Anterior cingulate cortex (tissue), 58 donors: ENCODE measurements at regions not wholly inside any gene's neighbourhood (a gene's known extent, or its start where the extent isn't known, plus 50 kb on each side); places are given as distances from the start of the nearest gene placed in this dataset.

Source experiments
- DNase-seq, 58 donors: peaks; one replicate each; lab custom pipeline; 2025; lab: John Stamatoyannopoulos, UW

DNA sequence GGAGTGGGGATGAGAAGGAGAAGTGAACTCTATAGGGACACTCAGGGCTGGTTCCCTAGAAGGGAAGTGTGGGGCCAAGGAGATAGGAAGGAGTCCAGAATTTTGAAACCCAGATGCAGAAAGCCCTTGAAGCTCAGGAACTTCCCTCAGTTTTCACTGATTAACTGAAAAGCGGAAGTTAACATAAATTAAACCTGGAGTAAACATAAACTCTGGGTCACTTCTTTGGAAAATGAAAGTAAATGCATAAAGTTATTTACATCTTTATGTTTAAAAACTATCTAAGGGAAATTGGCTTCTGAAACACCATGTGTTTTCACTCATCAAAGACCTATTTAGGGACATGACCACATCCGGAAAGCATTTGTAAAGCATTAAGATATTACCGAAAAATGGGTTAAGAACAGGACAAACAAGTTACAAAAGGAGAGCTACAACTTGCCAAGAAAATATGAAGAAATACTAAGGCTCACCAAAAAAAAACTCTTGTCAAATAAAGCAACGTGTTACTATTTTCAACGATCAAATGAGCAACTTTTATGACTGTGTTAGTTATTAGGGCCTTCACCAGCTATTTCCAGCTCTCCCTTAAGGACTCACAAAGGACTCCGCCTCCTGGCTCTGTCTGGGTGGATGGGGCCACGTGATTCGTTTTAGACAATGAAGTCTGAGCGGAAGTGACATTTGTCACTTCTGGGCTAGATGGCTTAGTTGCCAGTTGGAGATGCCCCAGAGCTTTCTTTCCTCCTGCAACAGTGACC is 439.1 kb upstream of the ZNF507 start:
- no peak for DNase-seq

DNA sequence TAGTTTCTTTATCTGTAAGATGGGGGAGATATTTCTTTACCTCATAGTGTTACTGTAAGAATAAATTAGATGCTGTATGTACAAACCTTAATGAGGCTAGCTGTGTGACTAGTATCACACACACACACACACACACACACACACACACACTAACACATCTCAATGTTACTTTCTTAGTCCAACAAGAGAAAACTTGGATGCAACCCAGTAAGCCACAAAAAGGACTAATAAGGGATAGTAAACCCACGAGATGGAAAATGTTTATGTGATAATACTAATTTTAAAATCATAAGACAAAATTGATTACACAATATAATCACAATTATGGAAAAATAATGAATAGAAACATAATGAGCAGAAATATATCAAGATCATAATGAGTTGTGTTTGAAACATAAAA is 437.7 kb upstream of the ZNF507 start:
- DNase-seq, result no peak

DNA sequence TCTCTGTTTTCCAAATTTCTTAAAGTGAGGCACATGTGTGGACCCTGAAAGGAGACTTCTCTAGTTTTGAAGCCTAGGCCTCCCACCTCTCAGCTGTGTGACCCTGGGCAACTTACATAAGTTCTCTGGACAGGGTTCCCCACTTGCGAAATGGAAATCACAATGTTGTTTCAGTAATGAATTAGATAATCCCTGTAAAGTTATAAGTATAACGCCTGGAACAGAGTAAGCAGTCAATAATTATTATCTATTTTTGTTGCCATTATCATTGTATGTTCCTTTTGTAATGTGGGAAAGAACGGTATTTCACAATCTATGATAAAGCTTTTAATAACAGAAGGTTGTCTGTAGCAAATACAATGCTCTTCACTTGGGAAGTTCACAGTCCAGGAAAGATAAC is 437.3 kb upstream of the ZNF507 start:
- no peak for DNase-seq

DNA sequence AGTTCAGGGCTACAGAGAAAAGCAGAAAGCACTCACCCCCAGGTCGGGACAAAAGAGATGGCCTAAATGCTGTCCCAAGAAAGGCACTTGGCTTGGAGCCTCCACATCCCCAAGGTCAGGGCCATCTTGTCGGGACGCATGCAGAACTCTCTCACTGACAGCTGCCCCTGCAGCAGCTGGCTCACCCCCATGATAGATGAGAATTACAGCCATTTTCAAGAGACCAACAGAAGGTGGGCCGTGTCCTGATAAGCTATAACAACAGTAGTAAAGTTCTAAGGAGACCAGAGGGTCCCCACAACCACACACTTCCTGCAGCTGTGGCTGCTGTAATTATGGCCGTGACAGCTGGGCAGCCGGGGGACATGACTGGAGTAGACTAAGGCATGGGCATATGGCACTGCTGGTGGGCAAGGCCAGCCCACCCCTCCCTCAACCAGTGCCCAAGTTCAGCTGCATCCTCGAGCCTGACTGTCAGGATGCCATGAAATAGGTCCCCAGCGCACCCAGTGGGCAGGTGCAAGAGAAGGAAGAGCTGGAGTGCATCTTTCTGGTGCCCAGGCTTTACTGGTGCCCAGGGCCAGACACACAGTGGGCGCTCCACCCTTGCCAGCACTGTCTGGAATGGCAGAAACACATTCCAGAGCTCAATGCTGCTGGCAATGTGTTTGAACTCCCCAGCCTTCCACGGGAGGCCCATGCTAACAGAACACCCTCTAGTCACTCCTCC is 436.7 kb upstream of the ZNF507 start:
- no peak for DNase-seq

DNA sequence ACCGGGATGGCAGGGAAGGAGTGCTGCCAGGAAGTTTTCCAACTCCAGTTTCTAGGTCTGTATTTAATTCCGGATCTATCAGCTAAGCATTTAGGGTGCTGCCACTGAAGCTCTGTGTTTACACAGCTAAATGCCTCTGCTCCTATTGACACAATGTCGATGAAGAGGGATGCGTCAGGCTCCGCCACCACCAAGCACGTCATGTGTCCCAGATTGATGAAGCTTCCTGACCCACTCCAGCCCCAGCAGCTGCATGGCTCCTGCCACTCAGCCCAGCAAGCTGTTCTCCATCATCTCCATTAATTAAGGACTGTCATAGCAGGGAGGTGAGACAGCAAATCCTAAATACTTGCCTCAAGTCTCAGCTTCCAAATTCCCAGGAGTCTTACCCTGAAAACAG is 435.2 kb upstream of the ZNF507 start:
- no peak for DNase-seq

DNA sequence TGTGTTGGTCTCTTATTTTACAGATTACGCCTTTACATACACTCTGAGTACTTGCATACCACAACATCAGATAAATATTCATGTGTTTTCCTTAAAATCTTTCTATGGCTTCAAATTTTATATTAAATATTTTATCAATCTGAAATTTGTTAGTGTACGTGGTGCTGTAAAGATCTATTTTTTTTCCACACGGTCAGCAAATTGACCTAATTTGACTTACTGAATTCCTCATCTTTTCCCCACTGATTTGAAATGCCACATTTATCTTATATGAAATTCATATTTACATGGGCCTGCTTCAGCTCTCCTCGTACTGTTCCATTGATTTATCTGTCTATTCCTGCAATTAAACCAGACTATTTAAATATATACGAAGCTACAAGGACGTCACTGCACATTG is 433.8 kb upstream of the ZNF507 start:
- no peak for DNase-seq

DNA sequence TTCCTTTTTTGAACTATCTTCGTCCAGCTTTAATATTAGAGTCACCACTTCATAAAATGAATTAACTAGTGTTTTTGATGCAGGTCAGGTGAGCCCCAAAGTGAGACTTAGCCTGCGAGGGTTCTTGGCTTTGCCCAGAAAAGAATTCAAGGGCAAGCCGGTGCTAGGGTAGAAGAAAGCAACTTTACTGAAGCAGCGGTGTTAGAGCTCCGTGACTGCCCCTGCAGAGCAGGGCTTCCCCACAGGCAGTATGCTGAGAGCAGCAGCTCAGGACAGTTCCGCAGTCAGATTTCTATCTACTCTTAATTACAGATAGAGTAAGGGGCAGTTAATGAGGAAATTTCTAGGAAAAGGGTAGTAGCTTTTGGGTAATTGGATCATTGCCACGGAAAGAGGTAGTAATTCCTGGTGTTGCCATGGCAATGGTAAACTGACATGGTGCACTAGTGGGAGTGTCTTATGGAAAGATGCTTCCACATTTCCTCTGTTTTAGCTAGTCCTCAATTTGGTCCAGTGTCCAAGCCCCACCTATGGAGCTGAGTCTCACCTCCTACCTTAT is 432.2 kb upstream of the ZNF507 start:
- no peak for DNase-seq

DNA sequence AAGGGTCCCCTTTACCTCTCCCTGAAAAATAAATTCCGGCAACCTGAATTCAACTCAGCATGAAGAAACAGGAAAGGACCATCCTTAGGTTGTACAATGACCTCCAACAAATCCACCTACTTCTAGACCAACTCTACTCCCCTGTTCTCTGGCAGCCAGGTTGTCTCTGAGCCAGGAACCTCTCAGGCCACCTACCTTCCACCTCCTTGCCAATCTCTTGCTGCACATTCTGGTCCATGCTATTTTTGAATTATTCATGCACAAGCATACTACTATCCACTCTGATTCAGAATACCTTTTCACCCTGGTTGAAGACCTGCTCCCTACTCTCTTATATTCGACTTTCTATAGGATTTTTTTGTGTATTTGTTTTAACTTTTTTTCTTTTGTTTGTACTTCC is 415.0 kb upstream of the ZNF507 start:
- DNase-seq, result no peak

DNA sequence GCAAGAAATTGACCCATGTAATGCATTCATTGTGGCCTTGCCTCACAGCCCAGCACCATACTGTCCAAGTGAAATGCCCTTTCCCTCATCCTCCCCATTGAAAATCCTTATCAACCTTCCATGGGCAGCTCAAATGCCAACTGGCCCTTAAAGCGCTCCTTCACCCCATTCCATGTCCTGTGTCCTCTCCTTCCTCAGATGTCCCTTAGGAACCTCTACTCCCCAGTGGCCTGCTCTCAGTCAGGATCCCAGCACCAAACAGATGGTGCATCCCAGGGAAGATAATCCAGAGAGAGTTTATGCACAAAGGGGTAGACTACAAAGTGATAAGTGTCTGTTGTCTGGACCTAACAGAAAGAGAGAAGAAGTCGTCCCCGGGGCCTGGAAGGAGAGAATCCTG is 407.4 kb upstream of the ZNF507 start:
- DNase-seq, result no peak

DNA sequence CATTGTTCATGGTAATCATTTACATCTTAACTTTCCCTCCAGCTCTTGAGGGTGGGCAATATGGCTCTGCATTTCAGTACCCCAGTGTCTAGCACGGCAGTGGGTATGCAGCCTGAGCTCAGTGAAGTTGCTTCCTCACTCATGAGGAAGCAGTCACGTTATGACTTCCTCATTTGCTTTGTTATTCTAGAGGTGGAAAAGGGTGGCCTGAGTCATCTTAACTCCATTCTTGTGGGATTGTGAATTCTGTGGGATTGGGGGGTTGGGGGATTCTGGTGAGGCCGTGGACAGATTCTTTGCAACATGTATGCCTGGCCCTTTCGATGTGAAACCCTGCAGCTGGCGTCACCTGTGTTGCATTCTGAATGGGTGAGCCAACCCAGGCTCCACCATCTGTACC is 406.7 kb upstream of the ZNF507 start:
- DNase-seq, result no peak

DNA sequence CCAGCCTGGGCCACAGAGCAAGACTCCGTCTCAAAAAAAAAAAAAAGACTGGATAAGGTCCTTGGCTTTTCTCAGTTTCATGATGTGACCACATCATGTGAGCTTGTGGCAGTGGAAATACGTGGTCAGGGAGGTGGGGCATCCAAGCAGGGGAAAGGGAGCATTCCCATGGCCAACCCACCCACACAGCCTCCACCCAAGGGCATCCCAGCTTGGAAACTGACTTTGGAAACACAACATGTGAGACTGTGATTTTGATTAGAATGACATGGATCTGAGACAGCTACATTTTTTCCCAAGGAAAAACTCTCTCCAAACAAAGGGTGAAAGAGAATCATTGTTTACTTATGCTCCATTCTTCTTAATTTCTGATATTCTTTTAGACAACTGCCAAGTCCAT is 405.0 kb upstream of the ZNF507 start:
- DNase-seq, result no peak

DNA sequence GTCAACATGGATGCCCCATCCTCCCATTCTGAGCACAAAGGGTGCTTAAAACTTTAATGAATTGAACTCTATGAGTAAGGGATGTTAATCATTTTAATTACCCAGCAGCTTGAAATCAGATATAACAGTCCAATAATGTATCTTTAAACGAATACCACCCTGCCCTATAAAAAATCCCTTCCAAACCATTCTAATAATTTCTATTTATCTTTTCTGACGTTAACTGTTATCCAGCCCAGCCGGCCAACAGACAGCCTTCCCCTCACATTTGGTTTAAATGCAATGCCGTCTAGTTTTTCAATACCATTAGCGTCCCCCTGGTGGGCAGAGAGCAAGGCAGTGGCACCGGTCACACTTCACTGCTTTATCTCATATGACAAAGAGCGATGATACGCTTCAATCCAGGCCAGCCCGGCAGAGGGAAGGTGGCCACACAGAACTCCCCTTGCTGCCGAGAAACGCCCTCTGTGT is 402.2 kb upstream of the ZNF507 start:
- no peak for DNase-seq

DNA sequence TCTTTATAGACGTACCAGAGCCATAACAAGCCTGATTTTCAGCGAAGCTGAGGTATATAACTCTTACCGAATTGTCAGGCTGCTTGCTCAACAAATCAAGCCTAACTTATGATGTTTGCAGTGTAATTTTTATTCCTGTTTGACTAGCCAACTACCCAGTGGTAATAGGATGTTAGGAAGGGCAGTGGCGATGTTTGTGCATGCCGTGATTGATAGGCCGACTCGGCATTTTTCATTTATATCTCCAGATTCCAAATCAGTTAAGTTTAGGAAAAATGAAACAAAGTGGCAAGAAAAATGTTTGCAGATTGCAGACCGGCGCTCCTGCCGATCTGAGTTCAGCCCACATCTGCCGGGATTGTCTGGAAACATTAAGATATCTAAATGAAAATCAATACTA is 401.6 kb upstream of the ZNF507 start:
- DNase-seq, result no peak

DNA sequence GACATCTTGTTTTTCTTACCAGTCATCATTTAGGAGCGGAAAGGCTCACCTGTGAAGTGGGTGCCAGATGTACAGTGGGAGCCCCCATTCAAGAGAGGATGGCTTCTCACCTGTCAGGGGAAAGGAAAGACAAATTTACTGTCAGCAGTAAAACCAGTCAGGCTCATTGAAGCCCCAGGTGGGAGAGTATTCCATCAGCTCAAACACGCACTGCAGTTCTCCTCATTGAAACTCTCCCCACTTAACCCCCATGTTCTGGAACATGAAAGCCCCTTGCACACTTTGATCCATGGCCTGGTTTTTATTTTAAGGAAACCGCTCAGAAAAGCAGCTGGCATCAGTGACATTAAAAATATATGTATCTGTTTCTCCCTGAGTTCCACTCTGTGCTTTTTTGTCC is 401.1 kb upstream of the ZNF507 start:
- no peak for DNase-seq

DNA sequence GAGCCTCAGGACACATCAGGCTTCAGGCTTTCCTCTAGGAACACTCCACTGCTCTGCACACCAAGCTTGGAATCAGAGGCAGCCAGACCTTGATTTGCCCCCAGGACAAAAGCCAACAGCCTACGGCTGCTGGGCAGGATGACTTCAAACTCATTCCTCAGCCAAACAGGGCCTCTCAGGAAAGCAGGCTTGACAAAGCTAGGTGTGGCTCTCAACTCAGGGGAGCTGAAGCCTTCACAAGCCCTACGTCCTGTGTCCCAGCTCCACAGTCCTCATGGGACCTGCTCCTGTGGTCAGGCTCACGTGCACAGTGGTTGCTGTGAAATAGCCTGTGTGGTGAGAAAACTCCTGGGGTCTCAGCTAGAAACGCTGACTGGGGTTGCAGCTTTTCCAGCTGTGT is 398.9 kb upstream of the ZNF507 start:
- DNase-seq, result no peak

DNA sequence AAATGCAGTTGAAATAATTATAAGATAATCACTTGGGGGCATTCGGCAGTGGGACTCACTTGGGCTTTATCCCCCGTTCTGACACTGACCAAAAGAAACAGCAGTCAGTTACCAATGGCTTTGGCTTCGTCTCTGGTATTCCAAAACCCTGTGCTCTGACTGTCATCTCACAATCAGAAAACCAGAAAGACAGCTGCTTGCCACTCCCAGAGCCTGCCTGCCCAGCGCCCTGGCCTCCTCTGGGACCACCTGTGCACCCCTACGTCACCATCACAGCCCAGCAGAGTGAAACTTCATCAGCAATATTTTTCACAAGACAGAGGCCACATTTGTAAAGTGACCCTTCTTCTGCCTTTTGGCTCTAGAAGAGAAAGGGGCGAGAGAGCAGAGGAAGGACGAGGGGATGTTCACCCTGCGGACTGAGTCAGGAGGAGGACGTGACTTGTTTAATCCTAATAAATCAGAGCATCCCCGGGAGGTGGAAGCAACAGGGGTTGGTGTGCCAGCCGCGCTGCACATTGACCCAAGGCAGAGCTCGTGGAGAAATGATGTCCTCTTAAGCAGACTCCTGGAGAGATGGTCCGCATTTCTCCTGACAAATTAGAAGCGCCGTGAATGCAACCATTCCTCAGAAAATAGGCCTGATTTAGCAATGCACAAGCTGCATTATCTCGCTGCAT is 397.8 kb upstream of the ZNF507 start:
- DNase-seq, result no peak

DNA sequence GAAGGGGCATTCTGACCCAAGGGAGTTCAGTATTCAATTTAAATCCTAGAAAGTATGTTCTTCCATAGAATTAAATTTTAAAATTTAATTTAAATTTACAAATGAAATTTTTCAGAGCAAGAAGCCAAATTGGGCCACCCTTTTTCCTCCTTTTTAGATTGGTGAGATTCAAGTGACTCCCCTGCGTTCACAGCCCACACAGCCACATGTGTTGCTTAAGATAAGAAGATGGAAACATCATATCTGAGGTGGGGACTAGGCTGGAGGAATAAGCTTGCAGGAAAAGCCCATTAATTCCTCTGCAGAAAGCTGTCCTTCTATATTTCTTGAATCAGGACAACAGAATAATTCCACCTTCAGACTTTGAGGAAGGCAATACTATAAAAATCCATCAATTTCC is 392.7 kb upstream of the ZNF507 start:
- DNase-seq, result no peak

DNA sequence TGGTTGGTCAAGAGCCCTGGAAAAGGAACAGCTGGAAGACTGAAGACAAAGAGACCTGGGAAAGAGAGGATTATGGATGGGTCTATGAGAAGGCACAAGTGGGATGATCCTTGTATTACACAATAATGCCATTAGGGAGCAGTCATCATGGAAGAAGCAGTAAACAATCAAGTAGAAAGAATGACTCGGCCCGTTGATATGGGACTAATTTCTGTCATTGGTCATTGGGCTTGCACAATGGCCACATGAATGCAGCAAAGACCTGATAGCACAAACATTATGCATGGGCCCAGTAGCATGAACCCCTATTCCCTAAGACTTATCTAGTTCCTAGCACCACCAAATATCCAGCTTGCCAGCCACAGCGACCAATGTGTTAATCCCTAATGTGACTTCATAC is 390.3 kb upstream of the ZNF507 start:
- no peak for DNase-seq

DNA sequence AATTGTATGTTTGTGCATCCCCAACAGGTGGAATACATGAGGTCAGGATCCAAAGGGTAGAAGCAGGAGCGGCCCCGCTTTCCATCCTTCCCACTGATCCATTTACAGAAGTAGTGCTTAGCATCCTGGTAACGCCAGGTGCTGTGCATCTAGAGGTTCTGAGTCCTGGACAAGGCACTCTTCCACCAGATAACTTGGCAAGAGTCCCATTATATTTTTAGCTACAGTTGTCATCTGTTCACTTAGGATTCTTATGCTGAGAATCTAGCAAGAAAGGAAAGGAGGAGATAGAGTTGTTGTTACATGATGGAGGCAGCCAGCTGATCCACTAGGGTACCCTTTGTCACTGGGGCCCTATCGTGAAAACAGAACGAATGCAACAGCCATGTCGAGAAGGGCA is 389.5 kb upstream of the ZNF507 start:
- DNase-seq, result no peak

DNA sequence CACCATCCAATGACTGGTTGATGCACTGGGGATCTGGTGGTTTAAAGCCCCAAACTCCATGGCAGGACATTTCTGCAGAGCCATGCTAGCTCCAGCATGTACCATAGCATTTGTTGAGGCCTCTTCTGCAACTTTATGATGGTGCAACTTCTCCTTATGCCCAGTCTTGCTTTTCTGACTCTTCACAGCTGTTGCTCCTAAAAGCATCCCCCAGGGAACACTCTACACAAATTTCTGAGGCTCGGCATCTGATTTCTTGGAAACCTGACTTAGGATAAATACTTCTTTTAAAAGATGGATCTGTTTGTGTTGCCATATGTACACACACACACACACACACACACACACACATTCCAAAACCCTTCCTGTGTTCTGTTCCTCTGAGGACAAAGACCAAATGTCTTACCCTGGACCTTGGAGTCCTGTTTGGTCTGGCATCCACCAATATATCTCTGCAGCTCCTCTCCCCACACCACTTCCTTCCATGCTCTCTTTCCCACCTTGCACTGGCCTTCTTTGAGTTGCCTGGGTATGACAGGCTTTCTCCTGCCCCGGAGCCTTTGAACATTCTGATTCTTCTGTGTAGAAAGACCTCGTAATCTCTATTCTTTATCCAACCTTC is 388.5 kb upstream of the ZNF507 start:
- DNase-seq, result no peak

DNA sequence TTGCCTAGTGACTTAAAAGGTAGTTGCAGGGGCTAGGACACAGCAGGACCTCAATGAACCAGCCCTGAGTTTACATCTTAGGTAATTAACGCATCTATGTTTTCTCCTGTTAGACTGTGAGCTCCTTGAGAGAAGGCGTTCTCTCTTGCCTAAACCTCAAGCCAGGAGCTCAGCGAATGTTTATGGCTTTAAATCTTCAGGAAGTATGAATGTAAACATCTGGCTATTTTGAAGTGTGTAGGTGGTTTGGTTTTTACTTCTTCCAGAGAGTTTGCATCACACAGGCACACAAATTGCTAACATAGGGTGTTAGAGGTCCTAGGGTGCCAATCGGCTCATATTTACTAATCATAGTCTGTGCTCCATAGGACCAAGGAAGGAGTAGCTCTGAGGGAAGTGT is 387.7 kb upstream of the ZNF507 start:
- DNase-seq, result no peak
